GM04504 (cell line): ENCODE measurements at regions not wholly inside any gene's neighbourhood (a gene's known extent, or its start where the extent isn't known, plus 50 kb on each side); places are given as distances from the start of the nearest gene placed in this dataset.

Experiments used
- DNase-seq: peaks from one replicate; pipeline ENCODE4 v3.0.0-alpha.2; 2012; ENCODE audit warnings: low read depth

- DNase-seq: no peak
These were observed 113.8 kb upstream of the ARMC2 start for GRCh38 chr6:108734271-108734922.

- DNase-seq: no peak
These were observed 112.8 kb upstream of the ARMC2 start for GRCh38 chr6:108735310-108736001.

- DNase-seq: no peak
These were observed 112.2 kb upstream of the ARMC2 start for GRCh38 chr6:108736002-108736361.

GRCh38 chr6:108736832-108737231, 111.4 kb upstream of the ARMC2 start:
- peak; percentile 53 for DNase-seq

- peak; percentile 92 for DNase-seq
These were observed 110.4 kb upstream of the ARMC2 start for GRCh38 chr6:108737594-108738546.

GRCh38 chr6:108738684-108739416, 109.4 kb upstream of the ARMC2 start:
- DNase-seq: no peak

- DNase-seq: no peak
These were observed 108.5 kb upstream of the ARMC2 start for GRCh38 chr6:108739496-108740330.

GRCh38 chr6:108741331-108741989, 106.8 kb upstream of the ARMC2 start:
- no peak for DNase-seq

GRCh38 chr6:108742041-108742440, 106.2 kb upstream of the ARMC2 start:
- no peak for DNase-seq

GRCh38 chr6:108744244-108744972, 103.8 kb upstream of the ARMC2 start:
- no peak for DNase-seq

GRCh38 chr6:108744996-108745395, 103.2 kb upstream of the ARMC2 start:
- DNase-seq: no peak

GRCh38 chr6:108745664-108746336, 102.4 kb upstream of the ARMC2 start:
- no peak for DNase-seq

GRCh38 chr6:108746366-108746765, 101.9 kb upstream of the ARMC2 start:
- DNase-seq: no peak

GRCh38 chr6:108746836-108747575, 101.2 kb upstream of the ARMC2 start:
- no peak for DNase-seq

- no peak for DNase-seq
These were observed 100.2 kb upstream of the ARMC2 start for GRCh38 chr6:108748055-108748454.

GRCh38 chr6:108748959-108749358, 99.3 kb upstream of the ARMC2 start:
- DNase-seq: no peak

GRCh38 chr6:108750801-108751200, 97.4 kb upstream of the ARMC2 start:
- peak; percentile 82 for DNase-seq

- no peak for DNase-seq
These were observed 96.9 kb upstream of the ARMC2 start for GRCh38 chr6:108751282-108751681.
